PC-3 (cell line): ENCODE measurements at regions not wholly inside any gene's neighbourhood (a gene's known extent, or its start where the extent isn't known, plus 50 kb on each side); places are given as distances from the start of the nearest gene placed in this dataset.

Experiments
- EZH2 ChIP-seq: fragments of 300-600 bp; sonication (generic); IDR thresholded peaks from one replicate; pipeline ENCODE4 v1.6.1; 2017; ENCODE audit warnings: antibody characterized with exemption, mild to moderate bottlenecking, low read length; ENCODE audit not compliant: unreplicated experiment
- EZH2phosphoT487 ChIP-seq: fragments of 300-600 bp; sonication (generic); IDR thresholded peaks from 2 replicates; pipeline ENCODE4 v1.6.1; 2018; ENCODE audit warnings: mild to moderate bottlenecking, antibody characterized with exemption, low read length, borderline replicate concordance
- TF ChIP-seq, protein P1 (sequence below): fragments of 300-600 bp; sonication (generic); conservative IDR thresholded peaks from 2 replicates; pipeline ENCODE4 v1.5.1; 2017; ENCODE audit warnings: antibody characterized with exemption, low read depth, mild to moderate bottlenecking, low read length

DNA sequence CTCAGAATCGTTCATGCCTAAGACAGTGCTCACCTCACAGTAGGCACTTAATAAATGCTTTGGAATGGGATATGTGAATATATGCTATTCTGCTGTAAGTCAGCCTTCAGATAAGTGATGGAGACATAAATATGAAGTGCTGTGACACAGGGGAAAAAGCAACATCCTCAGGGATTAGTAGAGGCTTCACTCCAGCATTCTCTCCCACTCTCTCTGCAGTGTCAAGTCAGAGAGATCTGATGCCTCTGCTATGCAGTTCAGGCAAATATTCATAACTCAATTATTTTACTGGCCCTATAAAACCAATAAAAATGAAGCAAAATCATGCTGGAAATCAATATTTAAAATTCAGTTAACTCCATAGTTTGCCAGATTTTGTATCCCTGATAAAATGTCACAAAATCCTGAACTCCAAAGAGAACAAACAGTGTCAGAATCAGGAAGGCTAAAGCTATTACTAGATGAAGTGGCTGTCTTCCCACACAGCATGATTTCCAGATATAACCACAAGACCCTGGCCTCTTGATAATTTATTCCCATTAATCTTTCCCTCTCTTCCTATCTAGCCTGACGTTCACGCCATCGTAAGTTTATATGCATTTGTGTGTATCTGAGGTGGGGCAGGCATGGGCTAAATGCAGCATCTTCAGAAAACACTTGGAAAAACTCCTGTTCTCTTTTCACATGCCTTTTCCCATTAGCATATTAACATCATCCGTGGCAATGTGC, 278.9 kb upstream of the ATP11B start:
- TF ChIP-seq EZH2 (no peak), EZH2phosphoT487 (no peak)
- TF ChIP-seq, protein P1, sequence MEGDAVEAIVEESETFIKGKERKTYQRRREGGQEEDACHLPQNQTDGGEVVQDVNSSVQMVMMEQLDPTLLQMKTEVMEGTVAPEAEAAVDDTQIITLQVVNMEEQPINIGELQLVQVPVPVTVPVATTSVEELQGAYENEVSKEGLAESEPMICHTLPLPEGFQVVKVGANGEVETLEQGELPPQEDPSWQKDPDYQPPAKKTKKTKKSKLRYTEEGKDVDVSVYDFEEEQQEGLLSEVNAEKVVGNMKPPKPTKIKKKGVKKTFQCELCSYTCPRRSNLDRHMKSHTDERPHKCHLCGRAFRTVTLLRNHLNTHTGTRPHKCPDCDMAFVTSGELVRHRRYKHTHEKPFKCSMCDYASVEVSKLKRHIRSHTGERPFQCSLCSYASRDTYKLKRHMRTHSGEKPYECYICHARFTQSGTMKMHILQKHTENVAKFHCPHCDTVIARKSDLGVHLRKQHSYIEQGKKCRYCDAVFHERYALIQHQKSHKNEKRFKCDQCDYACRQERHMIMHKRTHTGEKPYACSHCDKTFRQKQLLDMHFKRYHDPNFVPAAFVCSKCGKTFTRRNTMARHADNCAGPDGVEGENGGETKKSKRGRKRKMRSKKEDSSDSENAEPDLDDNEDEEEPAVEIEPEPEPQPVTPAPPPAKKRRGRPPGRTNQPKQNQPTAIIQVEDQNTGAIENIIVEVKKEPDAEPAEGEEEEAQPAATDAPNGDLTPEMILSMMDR, result no peak
